SU-DHL-6 (cell line): ENCODE measurements at regions not wholly inside any gene's neighbourhood (a gene's known extent, or its start where the extent isn't known, plus 50 kb on each side); places are given as distances from the start of the nearest gene placed in this dataset.

ENCODE experiments used
- H2AFZ ChIP-seq: fragments of 200-600 bp; sonication (generic); 2 replicates; pipeline ENCODE4 v1.6.1; 2014; ENCODE audit warnings: low read depth, mild to moderate bottlenecking, moderate library complexity, mixed read lengths, antibody characterized with exemption, low read length; ENCODE audit not compliant: severe bottlenecking
- H3F3A ChIP-seq: fragments of 200-600 bp; shearing (Covaris generic); 2 replicates; pipeline ENCODE4 v1.6.0; 2016; ENCODE audit warnings: antibody characterized with exemption, mild to moderate bottlenecking; ENCODE audit not compliant: insufficient read depth
- H3K27ac ChIP-seq: fragments of 200-600 bp; sonication (generic); 2 replicates; pipeline ENCODE4 v1.5.1; 2016; ENCODE audit warnings: low read depth, mild to moderate bottlenecking, low read length, moderate library complexity, mixed read lengths
- H3K27me3 ChIP-seq: fragments of 200-600 bp; sonication (generic), shearing (Covaris generic); 2 replicates; pipeline ENCODE4 v1.6.0; 2014; ENCODE audit warnings: mild to moderate bottlenecking, low read length
- H3K36me3 ChIP-seq: fragments of 200-600 bp; sonication (generic); 2 replicates; pipeline ENCODE4 v1.6.1; 2014; ENCODE audit warnings: mild to moderate bottlenecking, low read length, mixed read lengths
- H3K4me2 ChIP-seq: fragments of 300-600, 200-600 bp; shearing (Covaris generic), sonication (generic); 2 replicates; pipeline ENCODE4 v1.6.0; 2014; ENCODE audit warnings: low read length, low read depth, mild to moderate bottlenecking; ENCODE audit not compliant: poor library complexity, severe bottlenecking
- H3K4me3 ChIP-seq: fragments of 200-600 bp; sonication (generic); 2 replicates; pipeline ENCODE4 v1.5.1; 2014; ENCODE audit warnings: antibody characterized with exemption, low read length, mild to moderate bottlenecking, mixed read lengths; ENCODE audit not compliant: insufficient read depth, poor library complexity, severe bottlenecking
- H3K79me2 ChIP-seq: fragments of 200-600 bp; sonication (generic); 2 replicates; pipeline ENCODE4 v1.6.1; 2014; ENCODE audit warnings: mild to moderate bottlenecking, low read length, moderate library complexity; ENCODE audit not compliant: insufficient read depth
- H3K9ac ChIP-seq: fragments of 200-600 bp; sonication (generic); 2 replicates; pipeline ENCODE4 v1.7.0; 2014; ENCODE audit warnings: mild to moderate bottlenecking, low read length
- H3K9me2 ChIP-seq: fragments of 200-600 bp; sonication (generic); replicated peaks from 2 replicates; pipeline ENCODE4 v1.6.1; 2014; ENCODE audit warnings: low read length; ENCODE audit not compliant: insufficient read depth
- H3K9me3 ChIP-seq: fragments of 200-600 bp; sonication (generic); 2 replicates; pipeline ENCODE4 v1.6.1; 2014; ENCODE audit warnings: low read length, mixed read lengths; ENCODE audit not compliant: insufficient read depth
- H4K20me1 ChIP-seq: fragments of 200-600 bp; sonication (generic); 2 replicates; pipeline ENCODE4 v1.6.1; 2014; ENCODE audit warnings: low read depth, mild to moderate bottlenecking, antibody characterized with exemption, low read length, moderate library complexity, mixed read lengths
- CTCF ChIP-seq: fragments of 200-600 bp; sonication (generic); IDR thresholded peaks from one replicate; pipeline ENCODE4 v1.5.1; 2017; ENCODE audit warnings: antibody characterized with exemption, mild to moderate bottlenecking, low read length, moderate library complexity; ENCODE audit not compliant: insufficient read depth, poor library complexity, severe bottlenecking
- EZH2phosphoT487 ChIP-seq: fragments of 200-600 bp; sonication (generic), shearing (Covaris generic); conservative IDR thresholded peaks from 2 replicates; pipeline ENCODE4 v1.6.1; 2018; ENCODE audit warnings: mild to moderate bottlenecking, antibody characterized with exemption, low read length, moderate library complexity, mixed read lengths

DNA sequence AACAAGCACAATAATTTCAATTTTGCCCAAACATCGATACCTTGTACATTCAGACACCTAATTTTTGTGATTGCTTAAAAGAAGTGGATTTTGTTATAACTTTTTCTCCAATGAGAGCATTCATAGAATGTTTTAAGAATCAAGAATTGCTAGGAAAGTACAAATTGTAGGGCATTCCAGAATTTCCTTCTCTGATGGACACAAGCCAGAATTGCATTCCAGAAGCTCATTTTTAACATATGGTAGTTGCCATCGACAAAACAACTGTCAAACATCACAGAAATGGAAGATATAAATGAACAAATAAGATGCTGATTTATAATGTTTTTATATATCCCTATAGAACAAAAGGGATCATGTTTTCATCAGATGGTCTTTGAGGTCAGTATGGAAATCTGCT is 258.4 kb upstream of the NPVF start:
- H3K9me3 ChIP-seq, result no peaks in the 10 kb centered on the region
- no peak overlapping the region for H3K9ac ChIP-seq
- H3K27me3 ChIP-seq, result no peaks in the 10 kb centered on the region
- H4K20me1 ChIP-seq, result no peaks in the 10 kb centered on the region
- no peaks in the 10 kb centered on the region for H3K79me2 ChIP-seq
- H3K9me2 ChIP-seq, result no peaks in the 10 kb centered on the region
- no peak overlapping the region for H3K4me2 ChIP-seq
- H2AFZ ChIP-seq, result no peak overlapping the region
- H3F3A ChIP-seq, result no peaks in the 10 kb centered on the region
- no peak for TF ChIP-seq CTCF
- TF ChIP-seq EZH2phosphoT487, result no peak
- no peak overlapping the region for H3K4me3 ChIP-seq
- no peak overlapping the region for H3K27ac ChIP-seq
- H3K36me3 ChIP-seq, result no peaks in the 10 kb centered on the region

GRCh38 chr7:25493805-25494366 is 265.6 kb upstream of the NPVF start:
- Histone ChIP-seq H2AFZ (no peak overlapping the region), H3K36me3 (no peaks in the 10 kb centered on the region), H3K79me2 (no peaks in the 10 kb centered on the region), H3K27me3 (no peaks in the 10 kb centered on the region; the same call in 1 of the 2 replicates), H3K27ac (no peak overlapping the region), H4K20me1 (no peaks in the 10 kb centered on the region), H3K4me2 (no peak overlapping the region), H3F3A (no peaks in the 10 kb centered on the region), H3K9me3 (no peaks in the 10 kb centered on the region), H3K9ac (no peak overlapping the region), H3K4me3 (no peak overlapping the region), H3K9me2 (no peaks in the 10 kb centered on the region)
- no peak for TF ChIP-seq CTCF
- no peak for TF ChIP-seq EZH2phosphoT487

GRCh38 chr7:25494896-25495295 is 266.6 kb upstream of the NPVF start:
- no peak overlapping the region for H3K27ac ChIP-seq

More at GRCh38 chr7:25494896-25495295, 266.6 kb upstream of the NPVF start:
- H3K9me2 ChIP-seq, result no peaks in the 10 kb centered on the region
- no peak overlapping the region for H2AFZ ChIP-seq
- no peak overlapping the region for H3K9ac ChIP-seq
- no peak overlapping the region for H3K4me2 ChIP-seq
- H3K4me3 ChIP-seq, result no peak overlapping the region
- no peaks in the 10 kb centered on the region; the same call in 1 of the 2 replicates for H3K27me3 ChIP-seq
- no peaks in the 10 kb centered on the region for H4K20me1 ChIP-seq
- no peaks in the 10 kb centered on the region for H3K36me3 ChIP-seq
- no peaks in the 10 kb centered on the region for H3F3A ChIP-seq
- H3K9me3 ChIP-seq, result no peaks in the 10 kb centered on the region
- H3K79me2 ChIP-seq, result no peaks in the 10 kb centered on the region
- TF ChIP-seq CTCF (no peak), EZH2phosphoT487 (0 out of 2 replicates have a peak, but pooled peaks have one; percentile 36)
